HepG2 (cell line): ENCODE measurements at regions not wholly inside any gene's neighbourhood (a gene's known extent, or its start where the extent isn't known, plus 50 kb on each side); places are given as distances from the start of the nearest gene placed in this dataset.

Source experiments
- AGO1 ChIP-seq: fragments of 200-400 bp; formaldehyde crosslinking; IDR thresholded peaks from 2 replicates; pipeline ENCODE4 v1.6.1; 2017; ENCODE audit warnings: mild to moderate bottlenecking, low read depth, low read length, moderate library complexity; ENCODE audit not compliant: poor library complexity, severe bottlenecking
- FOXA1 ChIP-seq, 2 experiments: fragments of 450-650 bp in 1 of 2; sonication (generic) in 1 of 2; formaldehyde crosslinking in 1 of 2; IDR thresholded peaks; 2 replicates each; pipeline versions ENCODE4 v1.4.0 to v1.6.1; 2016 to 2020; ENCODE audit warnings: missing genetic modification reagents in 1 of 2
- JUNB ChIP-seq: sonication (generic); formaldehyde crosslinking; IDR thresholded peaks from 2 replicates; pipeline ENCODE4 v1.8.0; 2022; ENCODE audit warnings: missing genetic modification reagents, mild to moderate bottlenecking, borderline replicate concordance
- KAT2B ChIP-seq: fragments of 150-350 bp; IDR thresholded peaks from 2 replicates; pipeline ENCODE4 v1.6.1; 2014; ENCODE audit warnings: low read depth, low read length, borderline replicate concordance
- KAT8 ChIP-seq: IDR thresholded peaks from 2 replicates; pipeline ENCODE4 v1.6.1; 2016; ENCODE audit warnings: missing genetic modification reagents, missing compliant biosample characterization
- MBNL3 ChIP-seq: fragments of 250-450 bp; sonication (Bioruptor Pico); conservative IDR thresholded peaks from 2 replicates; pipeline ENCODE4 v1.8.0; 2022; ENCODE audit warnings: mild to moderate bottlenecking, inconsistent platforms
- MYNN ChIP-seq: sonication (generic); formaldehyde crosslinking; IDR thresholded peaks from 2 replicates; pipeline ENCODE4 v1.4.0; 2020; ENCODE audit warnings: mild to moderate bottlenecking, low read depth, missing genetic modification reagents
- NFIC ChIP-seq: IDR thresholded peaks from 2 replicates; pipeline ENCODE4 v1.6.1; 2012; ENCODE audit warnings: mild to moderate bottlenecking, low read length, inconsistent platforms
- NFRKB ChIP-seq: fragments of 450-650 bp; IDR thresholded peaks from 2 replicates; pipeline ENCODE4 v1.6.1; 2017
- PLRG1 ChIP-seq: fragments of 450-650 bp; conservative IDR thresholded peaks from 2 replicates; pipeline ENCODE4 v1.6.1; 2016
- POGZ ChIP-seq: sonication (generic); formaldehyde crosslinking; IDR thresholded peaks from 2 replicates; pipeline ENCODE4 v1.4.0; 2020; ENCODE audit warnings: mild to moderate bottlenecking, missing genetic modification reagents
- SALL1 ChIP-seq: sonication (generic); formaldehyde crosslinking; IDR thresholded peaks from 2 replicates; pipeline ENCODE4 v1.8.0; 2022; ENCODE audit warnings: mild to moderate bottlenecking, missing genetic modification reagents
- SOX13 ChIP-seq, 3 experiments: fragments of 450-650 bp in 1 of 3; sonication (generic) in 1 of 3; formaldehyde crosslinking in 1 of 3; IDR thresholded peaks in 2 of 3; conservative IDR thresholded peaks in 1 of 3; 2 replicates each; pipeline versions ENCODE4 v1.5.0 to v1.6.1; 2016 to 2020; ENCODE audit warnings: antibody characterized with exemption in 1 of 3, mild to moderate bottlenecking in 1 of 3, missing compliant biosample characterization in 1 of 3, missing genetic modification reagents in 1 of 3, moderate library complexity in 1 of 3
- TARDBP ChIP-seq: sonication (generic); formaldehyde crosslinking; IDR thresholded peaks from 2 replicates; pipeline ENCODE4 v1.8.0; 2022; ENCODE audit warnings: mild to moderate bottlenecking, missing genetic modification reagents
- THAP11 ChIP-seq: IDR thresholded peaks from 2 replicates; pipeline ENCODE4 v1.6.1; 2016; ENCODE audit warnings: missing biosample characterization, missing genetic modification reagents
- XRCC5 ChIP-seq: fragments of 200-400 bp; formaldehyde crosslinking; optimal IDR thresholded peaks from 2 replicates; pipeline ENCODE3; 2017; ENCODE audit warnings: mild to moderate bottlenecking, low read length
- ZBTB20 ChIP-seq: sonication (generic); formaldehyde crosslinking; IDR thresholded peaks from 2 replicates; pipeline ENCODE4 v1.8.1; 2023; ENCODE audit warnings: missing genetic modification reagents, low read depth, mild to moderate bottlenecking, borderline replicate concordance
- ZNF224 ChIP-seq: sonication (generic); formaldehyde crosslinking; IDR thresholded peaks from 2 replicates; pipeline ENCODE4 v1.5.0; 2020; ENCODE audit warnings: mild to moderate bottlenecking, missing genetic modification reagents
- ZNF446 ChIP-seq: sonication (generic); formaldehyde crosslinking; IDR thresholded peaks from 2 replicates; pipeline ENCODE4 v1.5.0; 2020; ENCODE audit warnings: mild to moderate bottlenecking, missing genetic modification reagents
- ZNF512 ChIP-seq: sonication (generic); formaldehyde crosslinking; IDR thresholded peaks from 2 replicates; pipeline ENCODE4 v1.4.0; 2020; ENCODE audit warnings: mild to moderate bottlenecking, missing genetic modification reagents
- ZNF580 ChIP-seq: IDR thresholded peaks from 2 replicates; pipeline ENCODE4 v1.6.1; 2016; ENCODE audit warnings: low read depth, borderline replicate concordance
- ZNF678 ChIP-seq: sonication (generic); formaldehyde crosslinking; IDR thresholded peaks from 2 replicates; pipeline ENCODE4 v1.4.0; 2020; ENCODE audit warnings: mild to moderate bottlenecking, missing genetic modification reagents
- ZNF816 ChIP-seq: sonication (generic); formaldehyde crosslinking; IDR thresholded peaks from 2 replicates; pipeline ENCODE4 v1.8.0; 2022; ENCODE audit warnings: missing genetic modification reagents, mild to moderate bottlenecking, borderline replicate concordance
- ZNF839 ChIP-seq: sonication (generic); formaldehyde crosslinking; IDR thresholded peaks from 2 replicates; pipeline ENCODE4 v1.4.0; 2020; ENCODE audit warnings: missing genetic modification reagents, mild to moderate bottlenecking, borderline replicate concordance
- TF ChIP-seq, protein P1 (sequence below): sonication (generic); formaldehyde crosslinking; IDR thresholded peaks from 2 replicates; pipeline ENCODE4 v1.8.0; 2022; ENCODE audit warnings: missing genetic modification reagents, mild to moderate bottlenecking, moderate library complexity, borderline replicate concordance
- TF ChIP-seq, protein P2 (sequence below): sonication (generic); formaldehyde crosslinking; IDR thresholded peaks from 2 replicates; pipeline ENCODE4 v1.4.0; 2020; ENCODE audit warnings: mild to moderate bottlenecking, low read depth, missing genetic modification reagents

DNA sequence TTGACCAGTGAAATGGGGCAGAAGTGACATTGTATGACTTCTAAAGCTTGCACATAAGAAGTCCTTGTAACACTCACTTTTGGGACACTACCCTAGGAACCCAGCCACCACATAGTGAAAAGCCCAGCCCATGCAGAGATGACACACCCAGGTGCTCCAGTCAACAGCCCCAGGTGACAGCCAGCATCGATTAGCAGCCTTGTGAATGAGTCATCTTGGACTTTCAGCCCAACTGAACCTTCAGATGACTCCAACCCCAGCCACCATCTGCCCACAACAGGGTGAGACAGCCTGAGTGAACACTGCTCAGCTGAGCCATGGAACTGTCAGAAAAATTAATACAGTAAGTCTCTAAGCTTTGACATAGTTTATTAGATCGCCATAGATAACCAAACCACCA lies 458.6 kb downstream of the ZSWIM6 start (continued):
- TF ChIP-seq TARDBP (CRISPR knock-in tag) (no peak), XRCC5 (peak; percentile 15), MBNL3 (CRISPR knock-in tag) (no peak), PLRG1 (no peak), ZNF839 (no peak), FOXA1 (IDR thresholded peaks at IDR 0.05) (no peak), FOXA1 (CRISPR knock-in tag; IDR thresholded peaks at IDR 0.05) (no peak), ZNF224 (CRISPR knock-in tag) (no peak), ZNF512 (CRISPR knock-in tag) (no peak), NFRKB (no peak), ZNF446 (no peak), ZNF580 (CRISPR knock-in tag) (peak; percentile 53; the same call in 1 of the 2 replicates), KAT8 (0 out of 2 replicates have a peak, but pooled peaks have one; percentile 38), NFIC (no peak), JUNB (CRISPR knock-in tag) (peak; percentile 97), ZNF816 (CRISPR knock-in tag) (no peak), THAP11 (CRISPR knock-in tag) (0 out of 2 replicates have a peak, but pooled peaks have one; percentile 15), POGZ (CRISPR knock-in tag) (peak; percentile 71), SALL1 (CRISPR knock-in tag) (peak; percentile 81), SOX13 (IDR thresholded peaks at IDR 0.05) (no peak), SOX13 (CRISPR knock-in tag; conservative IDR thresholded peaks at IDR 0.05 in 1 of 2, IDR thresholded peaks at IDR 0.05 in 1 of 2) (no peak; a peak in 1 of 4 replicates), MYNN (CRISPR knock-in tag) (no peak), ZBTB20 (CRISPR knock-in tag) (no peak), ZNF678 (no peak), KAT2B (peak; percentile 62; the same call in 1 of the 2 replicates), AGO1 (no peak)
- TF ChIP-seq, protein P1, sequence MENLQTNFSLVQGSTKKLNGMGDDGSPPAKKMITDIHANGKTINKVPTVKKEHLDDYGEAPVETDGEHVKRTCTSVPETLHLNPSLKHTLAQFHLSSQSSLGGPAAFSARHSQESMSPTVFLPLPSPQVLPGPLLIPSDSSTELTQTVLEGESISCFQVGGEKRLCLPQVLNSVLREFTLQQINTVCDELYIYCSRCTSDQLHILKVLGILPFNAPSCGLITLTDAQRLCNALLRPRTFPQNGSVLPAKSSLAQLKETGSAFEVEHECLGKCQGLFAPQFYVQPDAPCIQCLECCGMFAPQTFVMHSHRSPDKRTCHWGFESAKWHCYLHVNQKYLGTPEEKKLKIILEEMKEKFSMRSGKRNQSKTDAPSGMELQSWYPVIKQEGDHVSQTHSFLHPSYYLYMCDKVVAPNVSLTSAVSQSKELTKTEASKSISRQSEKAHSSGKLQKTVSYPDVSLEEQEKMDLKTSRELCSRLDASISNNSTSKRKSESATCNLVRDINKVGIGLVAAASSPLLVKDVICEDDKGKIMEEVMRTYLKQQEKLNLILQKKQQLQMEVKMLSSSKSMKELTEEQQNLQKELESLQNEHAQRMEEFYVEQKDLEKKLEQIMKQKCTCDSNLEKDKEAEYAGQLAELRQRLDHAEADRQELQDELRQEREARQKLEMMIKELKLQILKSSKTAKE, result no peak
- TF ChIP-seq, protein P2, sequence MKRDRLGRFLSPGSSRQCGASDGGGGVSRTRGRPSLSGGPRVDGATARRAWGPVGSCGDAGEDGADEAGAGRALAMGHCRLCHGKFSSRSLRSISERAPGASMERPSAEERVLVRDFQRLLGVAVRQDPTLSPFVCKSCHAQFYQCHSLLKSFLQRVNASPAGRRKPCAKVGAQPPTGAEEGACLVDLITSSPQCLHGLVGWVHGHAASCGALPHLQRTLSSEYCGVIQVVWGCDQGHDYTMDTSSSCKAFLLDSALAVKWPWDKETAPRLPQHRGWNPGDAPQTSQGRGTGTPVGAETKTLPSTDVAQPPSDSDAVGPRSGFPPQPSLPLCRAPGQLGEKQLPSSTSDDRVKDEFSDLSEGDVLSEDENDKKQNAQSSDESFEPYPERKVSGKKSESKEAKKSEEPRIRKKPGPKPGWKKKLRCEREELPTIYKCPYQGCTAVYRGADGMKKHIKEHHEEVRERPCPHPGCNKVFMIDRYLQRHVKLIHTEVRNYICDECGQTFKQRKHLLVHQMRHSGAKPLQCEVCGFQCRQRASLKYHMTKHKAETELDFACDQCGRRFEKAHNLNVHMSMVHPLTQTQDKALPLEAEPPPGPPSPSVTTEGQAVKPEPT, result no peak
